EL (cell line): ENCODE measurements at regions not wholly inside any gene's neighbourhood (a gene's known extent, or its start where the extent isn't known, plus 50 kb on each side); places are given as distances from the start of the nearest gene placed in this dataset.
A peak's percentile ranks its signal among the peaks of the same experiment; 100 is the strongest.
"Not testable (repeated sequence)": the region's sequence is repeated elsewhere in the genome, so short reads cannot be mapped to it uniquely, and the experiment has no call there.

Experiments used
- DNase-seq: peaks from one replicate; pipeline ENCODE4 v3.0.0-alpha.2; 2016

DNA sequence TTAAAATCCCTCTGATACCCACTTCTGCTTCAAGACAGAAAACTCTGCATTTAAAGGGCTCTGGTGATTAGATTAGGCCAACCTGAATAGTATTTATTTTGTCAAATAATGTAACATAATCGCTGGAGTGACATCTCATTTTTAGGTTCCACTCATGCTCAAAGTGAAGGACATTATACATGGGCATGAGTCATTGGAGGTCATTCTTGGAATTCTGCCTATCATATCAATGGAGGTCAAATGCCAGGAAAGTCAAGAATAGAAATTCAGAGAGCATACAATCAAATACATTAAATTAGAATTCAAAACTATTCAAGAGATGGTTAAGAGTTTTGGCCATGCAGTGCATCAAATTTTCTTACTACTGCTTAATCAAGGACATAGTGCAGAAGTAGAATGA lies 50.8 kb upstream of the PRSS1 start:
- DNase-seq, result no peak

- DNase-seq, result no peak
Observed at GRCh38 chr7:142697270-142697669, 52.0 kb upstream of the PRSS1 start.

- DNase-seq, result no peak
Observed at GRCh38 chr7:142696456-142697179, 52.7 kb upstream of the PRSS1 start.

DNA sequence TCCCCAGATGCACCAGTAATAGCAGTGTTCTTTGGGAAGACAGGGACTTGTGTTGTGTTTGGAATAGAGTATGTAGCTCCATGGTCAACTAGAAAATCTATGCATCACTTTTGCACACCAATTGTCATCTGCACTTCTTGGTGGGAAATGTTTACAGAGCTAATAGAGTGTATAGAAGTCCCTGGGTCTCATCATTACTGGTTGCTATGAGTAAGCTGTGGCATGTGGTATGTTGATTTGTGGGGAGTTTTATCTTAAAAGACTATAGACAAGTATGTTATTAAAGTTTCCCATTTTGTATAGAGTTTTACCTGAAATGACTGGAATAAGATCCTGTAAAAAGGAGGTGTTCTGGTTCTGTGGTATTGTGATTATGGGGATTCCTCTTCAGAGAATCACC lies 55.4 kb upstream of the PRSS1 start:
- no peak for DNase-seq

DNA sequence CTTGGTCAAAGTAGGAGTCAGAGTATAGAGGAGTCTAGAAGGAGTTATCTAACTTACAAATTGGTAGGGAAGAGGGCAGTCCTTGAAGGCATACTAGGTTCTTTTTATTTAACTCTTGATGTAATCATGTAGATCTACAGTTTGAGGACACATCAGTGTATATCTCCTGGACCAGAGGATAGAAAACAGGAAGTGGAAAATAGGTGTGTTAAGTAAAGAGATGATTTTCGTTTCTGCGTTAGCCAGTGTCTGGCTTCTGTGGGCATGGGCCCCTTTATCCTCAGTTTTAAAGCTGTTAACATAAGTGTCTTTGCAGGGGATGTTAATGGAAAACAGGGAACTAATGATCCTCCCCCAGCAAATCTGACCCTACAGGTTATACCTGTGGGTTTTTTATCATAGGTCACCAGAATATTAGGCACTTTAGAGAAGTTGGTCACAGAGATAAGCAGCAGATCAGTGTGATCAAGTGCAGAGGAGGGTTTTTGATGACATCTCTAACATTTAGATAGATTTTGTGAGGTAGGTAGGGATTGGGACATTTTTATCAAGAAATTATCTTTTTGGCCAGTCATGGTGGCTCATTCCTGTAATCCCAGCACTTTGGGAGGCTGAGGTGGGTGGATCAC lies 58.6 kb upstream of the PRSS1 start:
- DNase-seq, result no peak

DNA sequence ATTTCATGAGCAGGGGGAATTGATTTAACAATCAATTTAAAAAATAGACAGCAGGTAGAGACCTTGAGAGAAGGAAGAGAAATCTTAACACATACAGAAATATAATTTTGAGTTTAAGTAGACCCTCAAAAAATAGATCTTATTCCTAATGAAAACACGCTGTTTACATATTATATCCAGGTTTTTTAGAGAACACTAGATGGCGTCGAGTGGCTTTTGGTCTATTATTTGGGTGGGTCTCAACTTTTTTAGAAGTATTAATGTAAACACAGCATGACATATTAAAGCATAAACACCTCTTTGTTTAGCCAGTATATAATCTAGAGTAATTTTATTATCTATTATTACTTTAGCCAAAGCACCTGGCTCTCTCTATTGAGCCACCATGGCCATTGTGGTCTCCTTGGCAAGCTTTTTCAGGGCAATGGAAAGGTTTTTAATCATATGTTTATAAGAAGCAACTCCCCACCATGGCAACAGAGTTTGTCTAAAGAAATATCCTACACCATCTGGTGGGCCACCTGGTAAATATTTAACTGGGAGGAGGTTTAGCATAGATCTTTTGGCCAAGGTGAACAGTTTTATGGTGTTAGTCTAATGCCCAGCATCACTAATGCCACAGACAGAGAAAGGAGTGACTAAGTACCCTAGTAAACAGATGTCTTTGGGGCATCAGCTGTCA lies 59.7 kb upstream of the PRSS1 start:
- DNase-seq, result no peak

- DNase-seq, result no peak
Observed at GRCh38 chr7:142685877-142686508, 63.3 kb upstream of the PRSS1 start.

GRCh38 chr7:142681314-142682092 lies 67.8 kb upstream of the PRSS1 start:
- DNase-seq, result no peak

DNA sequence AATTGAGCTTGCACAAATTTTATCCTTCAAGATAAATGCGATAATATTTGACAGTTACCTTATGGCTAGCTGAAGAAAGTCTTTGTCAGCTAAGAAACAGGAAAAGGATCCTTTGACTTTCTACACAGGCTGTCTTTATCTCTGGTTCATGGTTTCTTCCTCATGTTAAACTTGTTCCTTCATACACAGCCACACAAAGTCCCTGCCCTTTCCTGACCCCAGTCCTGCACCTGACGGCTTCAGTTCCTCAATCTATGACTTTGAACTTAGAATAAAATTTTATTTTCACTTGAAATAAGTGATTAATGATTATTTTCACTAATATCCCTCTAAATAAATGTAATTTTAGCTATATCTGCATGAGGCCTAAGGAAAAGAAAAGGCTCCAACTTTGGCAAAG lies 77.8 kb upstream of the PRSS1 start:
- DNase-seq, result no peak

- no peak for DNase-seq
Observed at GRCh38 chr7:142670511-142670910, 78.8 kb upstream of the PRSS1 start.

DNA sequence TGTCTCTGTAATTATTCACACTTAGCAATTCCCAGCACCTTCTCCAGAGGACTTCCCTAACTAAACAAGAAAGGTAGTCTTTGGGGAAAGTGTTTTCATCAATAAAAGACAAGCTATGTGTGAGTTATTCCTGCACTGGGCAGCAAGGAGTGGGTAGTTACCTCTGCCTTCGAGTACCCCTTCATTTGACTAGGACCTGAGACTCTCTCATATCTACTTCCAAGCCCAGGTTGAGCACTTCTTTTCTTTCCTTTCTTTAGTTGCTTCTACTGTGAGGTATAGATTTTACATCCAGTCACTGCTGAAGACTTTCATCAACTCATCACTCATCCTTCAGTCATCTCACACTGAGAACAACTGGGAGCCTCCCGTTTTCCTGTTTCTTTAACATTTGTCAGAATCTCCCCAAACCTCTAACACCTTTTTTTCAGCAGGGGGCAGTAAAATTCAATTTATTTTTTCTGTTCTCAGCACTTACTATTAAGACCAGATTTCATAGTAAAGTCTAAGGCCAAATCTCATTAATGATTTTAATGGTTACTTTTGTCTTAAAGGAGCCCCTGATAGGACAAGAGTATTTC lies 80.1 kb upstream of the PRSS1 start:
- DNase-seq, result peak; percentile 13

GRCh38 chr7:142668495-142668894 lies 80.8 kb upstream of the PRSS1 start:
- no peak for DNase-seq

DNA sequence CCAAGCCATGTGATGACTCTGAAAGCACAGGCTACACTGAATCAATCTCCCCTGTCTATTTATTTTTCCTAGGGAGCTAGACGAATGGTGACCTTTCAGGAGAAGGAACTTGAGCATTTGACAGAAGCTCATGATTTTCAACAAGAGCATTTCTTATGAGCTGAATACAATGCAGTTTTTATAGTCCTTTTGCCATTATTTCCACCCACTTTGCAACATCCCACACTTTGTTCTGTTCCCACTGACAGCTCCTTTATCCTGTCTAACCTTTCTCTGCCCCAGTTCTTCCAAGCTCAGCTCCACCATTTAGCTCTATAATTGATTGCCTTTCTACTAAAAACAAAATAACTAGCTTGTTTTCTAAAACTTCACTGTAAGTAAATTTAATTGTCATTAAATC lies 91.9 kb upstream of the PRSS1 start:
- DNase-seq, result no peak

- DNase-seq, result no peak
Observed at GRCh38 chr7:142654398-142654797, 94.9 kb upstream of the PRSS1 start.

GRCh38 chr7:142647749-142648148 lies 101.5 kb upstream of the PRSS1 start:
- DNase-seq, result no peak

DNA sequence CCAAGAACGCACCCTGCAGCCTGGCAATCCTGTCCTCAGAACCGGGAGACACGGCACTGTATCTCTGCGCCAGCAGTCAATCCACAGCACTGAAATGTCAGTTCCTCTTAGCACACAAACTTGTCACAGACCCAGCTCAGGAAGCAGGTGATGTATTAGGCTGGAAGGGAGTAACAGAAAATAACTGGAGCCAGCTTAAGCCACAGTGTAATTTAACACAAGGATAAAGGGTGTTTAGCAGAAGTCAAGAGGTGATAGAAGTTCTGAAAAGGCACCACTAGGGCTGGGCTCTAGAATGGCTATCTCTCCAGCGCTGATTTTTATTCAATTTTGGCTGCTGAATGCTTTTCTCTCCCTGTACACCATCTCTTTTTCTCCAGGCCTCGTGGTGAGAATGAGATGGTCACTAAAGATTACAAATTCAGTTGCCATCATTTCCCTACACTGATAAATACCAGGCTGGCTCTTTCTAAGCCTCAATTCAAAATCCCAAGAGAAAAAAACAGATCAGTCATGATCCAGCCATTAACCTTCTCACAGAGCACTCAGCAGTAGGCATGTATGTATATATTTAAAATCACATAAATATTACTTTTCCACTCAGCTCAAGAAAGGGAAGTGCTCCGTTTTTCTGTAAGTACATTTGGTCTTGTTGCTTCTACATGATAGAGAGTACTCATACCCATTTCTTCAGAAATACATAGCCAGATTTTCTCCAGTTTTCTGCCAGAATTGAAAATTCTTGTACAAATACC lies 102.7 kb upstream of the PRSS1 start:
- no peak for DNase-seq

GRCh38 chr7:142645777-142646176 lies 103.5 kb upstream of the PRSS1 start:
- no peak for DNase-seq

- no peak for DNase-seq
Observed at GRCh38 chr7:142642316-142642715, 107.0 kb upstream of the PRSS1 start.

- DNase-seq, result not testable (repeated sequence)
Observed at GRCh38 chr7:142641252-142641651, 108.0 kb upstream of the PRSS1 start.

DNA sequence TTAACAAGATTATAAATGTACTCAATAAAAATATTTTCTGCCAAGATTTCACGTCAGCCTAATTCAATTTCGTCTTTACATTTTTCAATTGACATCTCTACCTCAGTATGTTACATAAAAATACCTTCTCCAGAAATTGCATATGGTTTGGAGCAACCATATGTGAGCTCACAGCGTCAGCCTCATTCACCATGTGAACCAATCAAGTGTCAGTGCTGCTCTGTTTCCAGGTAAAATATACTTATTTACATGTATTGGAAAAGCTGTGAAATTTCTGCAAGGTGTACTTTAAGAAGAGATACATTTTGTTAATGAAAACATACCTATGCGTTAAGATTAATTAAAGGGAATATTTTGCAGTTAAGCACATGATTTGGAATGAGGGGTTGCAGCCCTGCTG lies 110.7 kb upstream of the PRSS1 start:
- DNase-seq, result no peak

GRCh38 chr7:142637240-142637639 lies 112.0 kb upstream of the PRSS1 start:
- DNase-seq, result no peak

DNA sequence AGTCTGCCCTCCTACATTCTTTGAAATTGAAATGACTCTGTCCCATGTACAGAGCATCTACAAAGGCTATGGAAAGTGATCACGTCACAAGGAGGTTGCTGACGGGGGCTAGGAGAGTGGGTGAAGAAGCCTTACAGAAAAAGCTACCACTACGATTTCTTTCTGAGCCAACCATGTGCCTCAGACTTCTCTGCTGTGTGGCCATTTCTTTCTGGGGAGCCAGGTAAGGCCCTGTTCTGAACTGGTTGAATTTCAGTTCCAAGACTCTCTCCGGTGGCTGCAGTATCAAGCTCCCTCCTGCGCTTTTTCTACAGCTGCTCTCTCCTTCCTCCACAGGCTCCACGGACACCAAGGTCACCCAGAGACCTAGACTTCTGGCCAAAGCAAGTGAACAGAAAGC lies 112.5 kb upstream of the PRSS1 start:
- no peak for DNase-seq
